HG02840 (cell line): ENCODE measurements at regions not wholly inside any gene's neighbourhood (a gene's known extent, or its start where the extent isn't known, plus 50 kb on each side); places are given as distances from the start of the nearest gene placed in this dataset.

Source experiments
- ATAC-seq: cut with Tn5 transposase; IDR thresholded peaks from one replicate; pipeline ENCODE4 v1.9.1; 2021; ENCODE audit warnings: mild to moderate bottlenecking, moderate library complexity, moderate number of reproducible peaks; ENCODE audit not compliant: unreplicated experiment, low FRiP score

DNA sequence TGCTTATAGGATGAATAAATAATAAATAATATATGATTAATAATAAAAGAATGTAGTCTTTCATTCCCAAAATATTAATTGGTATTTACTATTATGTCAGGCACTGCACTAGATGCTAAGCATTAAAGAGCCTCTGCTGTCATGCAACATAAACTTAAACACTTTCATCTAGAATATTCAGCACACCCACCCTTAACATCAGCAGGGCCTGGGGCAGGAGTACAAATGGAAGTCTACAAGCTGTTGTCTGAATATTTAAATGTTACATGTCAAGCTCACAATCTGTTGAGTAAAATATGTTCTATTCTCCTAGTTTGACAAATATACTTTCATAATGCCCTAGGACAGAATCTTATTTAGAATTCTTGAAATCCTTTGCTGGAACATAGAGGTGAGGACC lies 395.1 kb downstream of the EPM2A start:
- no peak for ATAC-seq

DNA sequence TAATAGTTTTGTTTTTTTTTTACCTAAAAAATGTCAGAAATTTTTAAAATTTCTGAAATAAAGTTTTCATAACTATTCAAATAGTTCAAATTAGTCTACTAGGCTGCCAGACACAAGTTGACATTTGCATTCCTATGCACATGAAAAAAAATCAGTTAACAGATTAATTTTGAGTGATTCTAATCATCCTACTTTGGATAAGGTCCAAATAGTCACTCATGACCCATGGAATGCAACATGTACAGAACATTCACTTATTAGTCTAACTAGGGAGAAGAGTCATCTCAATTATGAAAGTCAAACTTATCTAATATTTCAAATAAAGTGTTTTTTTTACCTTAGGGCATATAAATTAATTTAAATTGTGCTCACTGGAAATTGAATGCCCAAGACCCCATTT lies 390.2 kb downstream of the EPM2A start:
- no peak for ATAC-seq

DNA sequence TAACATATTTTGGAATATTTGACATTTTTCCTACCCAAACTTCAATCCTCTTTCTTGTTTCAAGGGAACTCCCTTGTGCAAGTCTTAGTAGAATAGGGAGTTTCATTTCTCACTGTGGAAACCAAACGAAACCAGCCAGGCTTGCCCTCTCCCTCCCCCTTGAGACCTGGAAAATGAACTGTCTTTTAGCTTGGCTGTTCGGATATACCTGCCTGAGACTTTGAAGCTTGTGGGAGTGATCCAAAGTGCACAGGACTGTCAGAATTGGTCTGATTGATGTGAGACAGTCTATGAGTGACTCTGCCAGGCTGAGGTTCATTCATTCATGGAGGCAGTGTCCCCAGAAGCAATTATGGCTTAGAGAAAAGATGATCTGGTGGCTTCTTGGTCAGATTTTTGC lies 388.1 kb downstream of the EPM2A start:
- ATAC-seq = no peak

DNA sequence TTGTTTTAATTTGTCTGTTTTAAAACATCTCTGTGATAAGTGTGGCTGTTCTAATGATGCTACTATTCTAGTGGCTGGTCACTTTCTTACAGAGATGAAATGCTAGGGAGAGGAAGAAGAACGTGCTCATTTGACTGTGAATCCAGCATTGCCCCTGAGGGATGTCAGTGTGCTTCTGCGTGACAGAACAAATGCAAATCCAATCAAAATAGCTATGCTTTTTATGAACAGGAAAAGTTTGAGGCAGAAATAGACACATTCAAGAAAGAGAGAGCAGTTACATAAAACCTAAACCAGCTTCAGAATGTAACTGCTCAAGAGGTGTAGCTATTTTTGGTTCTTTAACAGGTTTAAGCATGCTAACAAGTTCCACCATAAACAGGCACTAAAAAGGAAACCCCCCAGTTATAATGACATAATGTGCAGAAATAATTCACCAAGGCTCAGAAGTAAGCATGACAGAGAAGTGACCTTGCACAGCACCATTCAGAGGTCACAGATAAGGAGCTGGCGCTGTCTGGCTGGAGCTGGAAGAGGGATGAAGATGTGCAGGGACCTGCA lies 385.3 kb downstream of the EPM2A start:
- peak; percentile 66 for ATAC-seq

DNA sequence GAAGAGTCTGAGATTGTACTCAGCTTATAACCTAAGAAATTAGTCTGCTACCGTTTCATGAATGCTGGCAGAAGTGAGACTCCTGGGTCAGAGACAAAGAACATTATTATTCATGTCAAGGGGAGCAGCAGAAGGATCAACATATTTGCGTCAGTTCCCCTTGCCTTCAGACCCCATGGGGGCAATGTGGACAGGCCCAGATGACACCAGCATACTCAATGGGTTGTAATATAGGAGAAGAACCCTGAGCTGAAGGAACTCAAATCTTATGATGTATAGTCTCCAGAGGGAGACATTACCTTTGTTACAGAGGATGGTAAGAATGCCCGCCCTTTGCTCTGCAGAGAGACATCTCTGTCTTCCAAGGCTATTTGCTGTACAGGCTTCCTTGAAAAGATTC lies 384.4 kb downstream of the EPM2A start:
- no peak for ATAC-seq

DNA sequence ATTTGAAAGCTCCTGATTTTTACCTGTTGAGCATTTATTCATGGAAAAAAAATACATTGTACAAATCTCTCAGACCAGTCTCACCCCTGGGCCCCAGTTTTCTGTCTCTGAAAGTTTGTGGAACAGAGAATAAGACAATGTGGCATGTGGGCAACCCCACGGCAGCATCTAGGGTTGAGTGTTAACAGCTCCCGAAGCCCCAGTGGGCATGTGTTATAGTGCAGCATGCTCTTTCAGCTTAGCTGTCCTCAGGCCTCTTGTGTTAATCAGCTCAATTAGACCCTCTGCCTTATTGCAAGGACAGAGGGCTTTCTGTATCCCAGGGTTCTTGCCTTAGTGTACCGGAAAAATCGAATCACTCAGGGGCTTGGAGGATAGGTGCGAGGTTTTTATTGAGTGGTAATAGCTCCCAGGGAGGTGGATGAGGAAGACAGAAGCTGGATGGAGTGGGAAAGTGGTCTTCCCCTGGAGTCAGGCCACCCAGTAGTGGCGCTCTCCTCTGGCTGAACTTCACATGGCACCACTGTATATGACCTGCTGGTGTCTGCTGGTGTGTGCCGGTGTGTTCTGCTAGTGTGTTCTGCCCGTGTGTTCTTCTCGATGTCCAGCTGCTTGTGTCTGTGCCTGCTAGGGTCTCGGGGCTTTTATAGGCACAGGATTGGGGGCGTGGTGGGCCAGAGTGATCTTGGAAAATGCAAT lies 382.8 kb downstream of the EPM2A start:
- ATAC-seq = no peak

DNA sequence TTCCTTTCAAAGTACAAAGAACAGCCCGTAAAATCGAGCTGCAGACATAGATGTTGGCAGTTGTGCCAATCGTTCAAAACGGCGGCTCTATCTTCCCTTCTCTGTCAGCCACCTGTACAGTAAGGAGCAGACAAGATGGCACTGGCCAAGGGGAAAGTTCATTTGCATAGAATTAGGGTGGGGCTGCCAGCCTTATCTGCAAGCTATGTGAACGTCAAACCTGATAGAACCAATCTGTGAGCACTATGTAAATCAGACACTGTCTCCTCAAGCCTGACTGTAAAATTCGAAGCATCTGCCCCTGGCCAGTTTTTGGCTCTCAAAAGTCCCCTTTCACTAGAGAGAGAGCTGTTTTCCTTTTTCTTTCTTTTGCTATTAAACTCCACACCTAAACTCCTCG lies 374.5 kb downstream of the EPM2A start:
- no peak for ATAC-seq

DNA sequence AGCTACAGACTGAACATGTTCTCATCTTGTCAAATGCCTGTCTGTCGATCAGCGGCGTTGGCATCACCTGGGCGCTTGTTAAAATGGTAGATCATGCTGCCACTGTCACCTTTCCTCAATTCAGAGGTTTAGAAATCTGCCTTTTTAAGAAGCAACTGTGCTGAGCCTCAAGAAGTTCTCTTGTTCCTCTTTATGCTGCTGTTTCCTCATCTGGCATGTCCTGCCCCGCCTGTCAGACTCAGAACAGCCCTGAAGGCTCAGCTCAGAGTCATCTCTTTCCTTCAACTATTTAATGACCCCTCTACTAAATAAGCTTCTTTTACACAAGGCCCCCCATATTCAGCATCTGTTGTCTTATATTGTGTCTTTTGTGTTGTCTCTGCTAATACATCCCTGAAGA lies 368.2 kb downstream of the EPM2A start:
- no peak for ATAC-seq

DNA sequence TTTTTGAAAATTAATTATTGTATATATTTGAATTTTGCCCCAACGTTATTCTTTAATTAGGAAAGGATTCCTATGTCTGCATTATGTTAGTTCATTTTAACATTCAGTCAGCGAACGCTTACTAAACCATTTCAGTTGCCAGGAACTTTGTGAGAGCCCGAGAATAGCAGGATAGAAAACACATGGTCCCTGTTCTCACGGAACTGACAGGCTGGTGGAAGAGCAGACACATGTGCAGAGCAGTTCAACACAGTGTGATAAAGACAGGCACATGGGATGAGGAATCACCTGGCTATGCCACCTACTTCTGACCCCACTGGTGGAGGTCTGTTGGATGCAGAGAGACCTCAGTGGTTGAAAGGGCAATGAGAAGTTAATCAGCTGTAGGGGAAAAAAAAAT lies 367.2 kb downstream of the EPM2A start:
- no peak for ATAC-seq

DNA sequence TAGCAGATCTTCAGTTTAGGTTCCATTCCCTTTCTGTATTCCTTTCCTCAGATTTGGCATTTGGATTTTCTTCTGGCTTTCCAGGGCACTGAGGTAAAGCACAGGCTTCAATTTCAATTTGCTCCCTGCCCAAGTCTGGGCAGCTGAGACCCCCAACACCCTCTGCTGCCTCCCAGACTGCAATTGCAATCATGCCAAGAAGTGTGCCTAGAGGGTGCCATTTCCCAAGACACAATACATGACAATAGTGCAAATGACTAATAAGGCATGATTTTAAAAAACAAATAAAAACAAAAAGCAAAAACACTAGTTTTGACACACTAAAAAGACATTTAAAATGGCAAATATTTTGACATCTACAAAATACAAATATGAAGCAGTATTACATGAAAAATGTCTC lies 364.8 kb downstream of the EPM2A start:
- no peak for ATAC-seq

DNA sequence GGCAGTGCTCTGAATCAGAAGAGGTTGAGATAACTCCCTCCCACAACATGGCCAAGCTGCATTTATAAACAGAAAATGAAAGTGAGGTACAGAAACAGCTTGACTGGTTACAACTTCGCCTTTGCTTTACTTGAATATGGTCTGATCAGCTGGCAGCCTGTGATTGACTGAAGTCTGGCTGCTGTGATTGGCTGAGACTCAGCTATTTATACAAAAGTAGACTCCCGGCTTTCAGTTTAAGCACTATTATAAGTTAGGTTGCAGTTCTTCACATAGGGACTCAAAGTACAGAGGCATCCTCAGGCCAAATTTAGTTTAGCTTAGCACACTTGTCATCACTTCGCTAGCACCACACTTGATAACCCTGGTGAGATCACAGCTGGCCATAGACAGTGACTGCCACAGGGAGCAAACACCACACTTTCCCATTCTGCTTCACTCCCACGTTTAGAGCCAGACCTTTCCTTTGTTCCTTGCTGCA lies 362.6 kb downstream of the EPM2A start:
- ATAC-seq = peak; percentile 95

DNA sequence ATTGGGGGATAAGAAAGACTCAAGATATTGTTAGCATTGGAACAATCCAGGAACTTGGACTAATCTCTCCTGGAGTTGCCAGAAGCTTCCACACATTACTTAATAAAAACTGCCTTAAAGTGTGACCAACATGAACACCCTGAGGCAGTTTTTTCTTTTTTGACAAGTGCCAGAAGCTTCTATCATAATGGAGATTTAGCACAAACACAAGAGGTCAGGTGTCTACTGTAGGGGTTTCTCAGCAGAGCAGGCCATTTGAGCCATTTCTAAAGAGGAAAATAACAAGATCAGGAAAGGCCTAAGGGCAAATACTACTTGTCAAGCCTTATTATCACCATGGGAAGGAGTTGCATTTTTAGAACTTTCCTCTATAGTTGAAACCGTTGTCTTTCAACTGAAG lies 361.5 kb downstream of the EPM2A start:
- no peak for ATAC-seq

DNA sequence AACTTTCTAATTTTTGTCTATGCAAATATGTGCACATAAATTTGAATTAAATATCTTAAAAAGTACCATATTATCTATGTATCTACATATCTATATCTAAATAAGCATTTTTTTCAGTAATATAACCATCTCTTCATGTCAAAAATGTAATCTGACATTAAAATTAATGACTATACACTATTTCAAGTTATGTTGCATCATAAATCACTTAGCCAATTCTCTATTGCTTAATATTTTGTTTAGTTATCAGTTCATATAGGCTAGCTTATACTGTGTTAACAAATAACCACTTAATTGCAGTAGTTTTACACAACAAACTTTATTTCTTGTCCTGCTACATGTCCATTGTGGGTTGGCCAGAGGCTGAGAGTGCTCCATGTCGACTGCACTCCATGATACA lies 360.8 kb downstream of the EPM2A start:
- ATAC-seq = no peak

DNA sequence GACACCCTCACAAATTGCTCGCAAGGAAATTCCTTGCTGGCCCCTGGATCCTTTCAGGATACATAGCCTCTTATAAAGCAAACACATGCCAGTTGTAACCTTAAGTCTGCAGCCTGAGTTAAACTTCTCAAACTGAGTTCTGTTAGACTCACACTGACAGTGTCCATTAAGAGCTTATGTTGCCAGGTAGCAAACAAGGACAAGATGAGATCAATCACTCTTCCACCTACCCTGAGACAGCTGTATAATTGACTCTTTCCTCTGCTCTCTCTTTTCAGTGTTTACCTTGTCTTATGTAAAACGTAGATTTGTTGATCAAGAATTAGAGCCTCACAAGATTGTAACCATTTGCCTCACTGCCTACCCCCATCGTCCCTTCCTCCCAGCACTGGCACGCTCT lies 359.8 kb downstream of the EPM2A start:
- ATAC-seq = no peak

DNA sequence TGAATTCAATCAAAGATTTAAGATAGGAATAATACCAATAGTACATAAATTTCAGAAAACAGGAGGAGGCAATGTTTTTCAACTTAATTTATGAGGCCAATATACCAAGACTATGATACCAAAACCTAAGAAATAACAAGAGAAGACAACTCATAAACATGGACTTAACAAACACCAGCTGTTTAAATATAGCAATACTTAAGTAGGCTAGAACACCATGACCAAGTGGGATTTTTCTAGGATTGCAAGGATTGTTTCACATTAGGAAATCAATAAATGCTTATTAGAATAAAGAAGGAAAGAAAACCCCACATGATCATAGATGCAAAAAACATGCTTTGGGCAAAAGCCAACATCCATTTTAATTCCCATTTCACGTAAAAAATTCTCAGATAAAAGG lies 355.1 kb downstream of the EPM2A start:
- ATAC-seq = no peak

DNA sequence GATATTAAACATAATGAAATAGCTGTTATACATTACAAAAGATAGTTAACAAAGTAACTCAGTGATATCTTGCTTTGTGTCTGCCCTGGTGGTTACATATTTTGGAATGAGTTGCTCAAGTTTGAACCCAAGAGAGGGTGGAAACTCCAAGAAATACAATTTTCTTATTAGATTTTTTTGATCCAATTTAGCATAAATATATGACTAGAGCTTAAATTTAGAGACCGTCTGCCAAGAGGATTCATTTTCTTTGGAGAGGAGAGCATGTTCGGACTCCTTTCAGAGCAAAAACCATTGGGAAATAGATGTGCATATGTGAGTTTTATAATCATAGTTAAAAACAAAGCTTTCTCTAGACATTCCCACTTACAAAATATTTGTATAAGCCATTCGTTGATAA lies 353.4 kb downstream of the EPM2A start:
- ATAC-seq = no peak

DNA sequence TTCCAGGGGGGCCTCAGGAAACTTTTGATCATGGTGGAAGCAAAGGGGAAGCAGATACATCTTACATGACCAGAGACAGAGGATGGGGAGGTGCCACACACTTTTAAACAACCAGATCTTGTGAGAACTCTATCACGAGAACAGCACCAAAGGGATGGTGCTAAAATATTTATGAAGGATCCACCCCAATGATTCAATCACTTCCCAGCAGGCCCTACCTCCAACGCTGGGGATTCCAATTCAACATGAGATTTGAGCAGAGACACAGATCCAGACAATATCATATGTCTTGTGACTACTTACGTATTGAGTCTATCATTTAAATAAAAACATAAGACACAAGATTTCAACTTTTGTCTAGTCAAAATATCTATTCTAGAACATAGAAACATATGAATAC lies 351.9 kb downstream of the EPM2A start:
- no peak for ATAC-seq

DNA sequence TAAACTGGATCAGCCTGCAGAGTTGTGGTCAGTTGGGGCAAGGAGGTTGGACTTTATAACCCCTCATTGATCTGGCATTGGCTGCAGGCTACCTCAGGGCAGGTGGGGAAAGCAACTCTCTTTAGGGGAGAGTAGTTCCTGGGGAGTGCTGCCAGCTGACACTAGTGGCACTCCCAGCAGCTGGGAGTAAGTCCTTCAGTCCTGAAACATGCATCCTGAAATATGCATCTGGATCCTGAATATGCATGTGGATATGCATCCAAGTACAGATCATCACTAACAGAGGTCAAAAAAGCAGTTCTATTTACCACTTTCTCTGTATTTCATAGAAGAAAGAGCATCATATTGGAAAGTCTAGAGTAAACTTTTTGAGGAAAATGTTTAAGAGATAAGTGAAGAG lies 350.8 kb downstream of the EPM2A start:
- ATAC-seq = no peak

DNA sequence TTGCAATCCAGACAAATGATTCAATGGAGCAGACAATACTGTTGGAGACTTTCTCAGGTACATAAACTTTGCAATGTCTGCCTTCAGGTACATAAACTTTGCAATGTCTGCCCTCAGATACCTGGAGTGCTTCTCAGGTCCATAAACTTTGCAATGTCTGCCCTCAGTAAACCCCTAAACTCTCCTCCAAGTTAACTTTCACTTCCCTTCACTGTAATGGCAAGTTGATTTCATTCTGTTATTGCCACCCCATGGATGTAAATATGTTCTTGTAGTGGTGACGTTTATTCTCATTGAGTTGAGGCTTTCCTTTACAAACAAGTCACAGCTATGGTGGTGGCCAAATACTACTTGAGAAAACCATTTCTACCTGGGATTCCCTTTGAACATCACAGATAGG lies 338.8 kb downstream of the EPM2A start:
- no peak for ATAC-seq

DNA sequence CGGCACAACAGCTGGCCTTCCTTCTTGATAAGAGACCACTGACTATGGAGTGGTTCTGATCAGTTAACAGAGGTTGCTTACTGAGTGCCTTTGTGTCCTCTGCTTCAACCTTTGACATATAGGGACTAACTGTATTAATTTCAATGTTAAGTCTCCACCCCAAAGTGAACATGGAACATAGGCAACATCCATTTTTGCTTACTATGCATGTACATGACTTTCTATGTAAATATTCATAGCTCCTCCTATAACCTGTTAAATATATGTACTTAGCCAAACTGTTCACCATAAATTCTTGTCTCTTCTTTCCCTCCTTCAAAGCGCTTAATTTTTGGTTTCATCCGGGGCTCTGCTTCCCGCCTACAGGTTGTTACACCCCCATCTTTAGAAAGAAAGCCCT lies 334.8 kb downstream of the EPM2A start:
- no peak for ATAC-seq

DNA sequence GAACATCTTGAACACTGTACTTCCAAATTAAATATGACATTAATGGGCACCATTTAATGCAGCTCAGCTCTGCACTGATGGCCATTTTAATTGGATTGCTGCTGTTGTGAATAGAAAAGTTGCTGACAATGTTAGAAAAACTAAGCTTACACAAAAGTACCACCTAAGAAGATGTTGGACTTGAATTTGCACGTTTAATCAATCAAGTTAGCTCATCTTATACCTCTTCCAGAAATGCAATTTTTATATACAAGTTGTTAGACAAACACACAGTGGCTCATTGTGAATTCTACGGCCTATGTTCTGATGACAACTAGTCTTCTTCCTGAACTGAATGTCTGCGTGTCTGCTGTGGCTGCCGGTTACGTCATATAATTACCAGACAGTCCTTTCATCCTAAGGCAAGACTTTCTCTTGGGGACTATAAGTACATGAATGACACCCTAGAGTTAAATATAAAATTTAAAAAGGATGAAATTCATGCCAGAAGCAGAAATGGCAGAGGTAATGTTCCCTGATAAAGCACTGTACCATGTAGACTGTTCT lies 330.2 kb downstream of the EPM2A start:
- ATAC-seq = no peak

DNA sequence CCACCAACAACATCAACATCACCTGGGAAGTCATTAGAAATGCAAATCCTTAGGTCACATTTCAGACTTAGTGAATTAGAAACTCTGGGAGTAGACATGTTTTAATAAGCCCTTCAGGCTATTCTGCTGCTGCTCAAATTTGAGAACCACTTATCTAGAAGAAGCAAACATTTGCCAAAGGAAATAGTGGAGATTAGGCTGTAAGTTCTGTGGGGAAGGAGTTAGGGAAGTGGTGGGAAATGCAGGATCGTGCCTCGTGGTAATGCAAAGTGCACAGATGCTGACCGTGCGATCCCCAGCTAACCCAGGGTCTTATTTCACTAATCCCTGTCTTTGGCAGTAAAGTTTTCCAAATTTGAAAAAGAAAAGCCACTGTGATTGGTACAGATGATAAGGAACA lies 328.5 kb downstream of the EPM2A start:
- ATAC-seq = no peak
